Testis (tissue), 2 donors: ENCODE measurements at regions not wholly inside any gene's neighbourhood (a gene's known extent, or its start where the extent isn't known, plus 50 kb on each side); places are given as distances from the start of the nearest gene placed in this dataset.

ENCODE experiments used
- POLR2A ChIP-seq: fragments of 450-650 bp; IDR thresholded peaks from one replicate; pipeline ENCODE4 v1.6.1; 2017; ENCODE audit warnings: antibody characterized with exemption, mild to moderate bottlenecking, moderate library complexity
- TF ChIP-seq, protein P1 (sequence below), 3 experiments: fragments of 450-650 bp in 2 of 3; fragments of 200-600 bp in 1 of 3; sonication (generic) in 1 of 3; IDR thresholded peaks; one replicate each; pipeline ENCODE4 v1.5.1; 2016 to 2019; ENCODE audit warnings: antibody characterized with exemption in 3 of 3, mild to moderate bottlenecking in 2 of 3, moderate library complexity in 1 of 3

GRCh38 chr2:66702301-66702700 lies 267.4 kb downstream of the MEIS1 start:
- TF ChIP-seq, protein P1, sequence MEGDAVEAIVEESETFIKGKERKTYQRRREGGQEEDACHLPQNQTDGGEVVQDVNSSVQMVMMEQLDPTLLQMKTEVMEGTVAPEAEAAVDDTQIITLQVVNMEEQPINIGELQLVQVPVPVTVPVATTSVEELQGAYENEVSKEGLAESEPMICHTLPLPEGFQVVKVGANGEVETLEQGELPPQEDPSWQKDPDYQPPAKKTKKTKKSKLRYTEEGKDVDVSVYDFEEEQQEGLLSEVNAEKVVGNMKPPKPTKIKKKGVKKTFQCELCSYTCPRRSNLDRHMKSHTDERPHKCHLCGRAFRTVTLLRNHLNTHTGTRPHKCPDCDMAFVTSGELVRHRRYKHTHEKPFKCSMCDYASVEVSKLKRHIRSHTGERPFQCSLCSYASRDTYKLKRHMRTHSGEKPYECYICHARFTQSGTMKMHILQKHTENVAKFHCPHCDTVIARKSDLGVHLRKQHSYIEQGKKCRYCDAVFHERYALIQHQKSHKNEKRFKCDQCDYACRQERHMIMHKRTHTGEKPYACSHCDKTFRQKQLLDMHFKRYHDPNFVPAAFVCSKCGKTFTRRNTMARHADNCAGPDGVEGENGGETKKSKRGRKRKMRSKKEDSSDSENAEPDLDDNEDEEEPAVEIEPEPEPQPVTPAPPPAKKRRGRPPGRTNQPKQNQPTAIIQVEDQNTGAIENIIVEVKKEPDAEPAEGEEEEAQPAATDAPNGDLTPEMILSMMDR (IDR thresholded peaks at IDR 0.05), result no peak
- no peak for TF ChIP-seq POLR2A
